HG03558 (cell line): ENCODE measurements at regions not wholly inside any gene's neighbourhood (a gene's known extent, or its start where the extent isn't known, plus 50 kb on each side); places are given as distances from the start of the nearest gene placed in this dataset.
A peak's percentile ranks its signal among the peaks of the same experiment; 100 is the strongest.
"Not testable (repeated sequence)": the region's sequence is repeated elsewhere in the genome, so short reads cannot be mapped to it uniquely, and the experiment has no call there.

Experiments used
- ATAC-seq: cut with Tn5 transposase; IDR thresholded peaks from one replicate; pipeline ENCODE4 v1.9.1; 2021; ENCODE audit warnings: moderate number of reproducible peaks; ENCODE audit not compliant: unreplicated experiment; ENCODE audit errors: extremely low read depth

DNA sequence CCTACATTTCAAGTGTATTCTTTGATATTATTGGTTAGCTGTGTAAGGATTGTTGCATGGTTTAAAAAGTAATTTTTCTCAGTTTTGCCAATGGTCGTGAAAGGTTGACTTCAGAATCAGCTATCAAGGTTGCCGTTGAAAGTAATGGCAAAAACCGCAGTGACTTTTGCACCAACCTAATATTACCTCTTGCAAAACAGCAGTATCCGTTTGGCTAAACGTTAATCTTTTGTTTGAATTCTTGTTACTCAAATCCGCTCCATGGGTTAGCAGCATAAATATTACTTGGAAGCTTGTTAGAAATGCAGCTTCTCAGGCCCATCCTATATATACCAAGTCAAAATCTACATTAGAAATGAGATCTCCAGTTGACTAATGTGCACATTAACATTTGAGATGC is 141.6 kb upstream of the PRSS12 start:
- not testable (repeated sequence) for ATAC-seq

DNA sequence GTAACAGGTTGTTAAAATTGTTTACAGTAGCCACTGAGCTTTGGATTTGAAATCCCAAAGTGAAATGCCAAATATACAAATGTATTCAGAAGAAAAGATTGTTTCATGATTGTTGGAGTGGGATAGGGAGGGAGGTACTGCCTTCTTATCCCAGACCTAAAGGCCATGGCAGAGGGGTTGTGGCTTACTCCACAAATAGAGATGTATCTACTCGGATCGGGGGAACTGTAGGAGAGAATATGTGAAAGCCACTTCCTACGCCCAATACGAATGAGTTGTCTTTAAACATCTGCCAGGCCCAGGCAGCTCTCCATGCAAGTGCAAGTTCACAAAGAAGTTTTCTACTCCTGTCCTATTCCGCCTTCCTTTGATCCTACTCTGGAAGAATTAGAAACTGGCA is 150.2 kb upstream of the PRSS12 start:
- ATAC-seq = not testable (repeated sequence)

GRCh38 chr4:118504927-118505326 is 152.1 kb upstream of the PRSS12 start:
- ATAC-seq = not testable (repeated sequence)

DNA sequence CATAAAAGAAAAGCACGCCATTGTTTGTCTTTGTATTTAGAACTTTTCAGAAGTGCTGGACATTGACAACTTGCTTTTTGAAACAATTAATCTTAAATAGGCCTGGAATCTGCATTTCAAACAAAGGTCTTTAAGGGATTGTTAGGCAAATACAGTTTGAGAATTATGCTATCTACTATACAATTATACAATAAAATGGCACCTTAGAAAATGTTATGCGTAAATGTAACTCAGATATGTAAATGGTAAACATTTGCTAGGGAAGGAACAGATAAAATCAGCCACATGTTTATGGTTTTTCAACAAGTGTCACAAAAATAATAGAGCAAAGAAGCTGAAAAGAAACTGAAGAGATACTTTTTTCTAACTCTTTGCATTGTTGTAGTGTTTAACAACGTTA is 152.7 kb upstream of the PRSS12 start:
- not testable (repeated sequence) for ATAC-seq

- ATAC-seq = not testable (repeated sequence)
Measured at GRCh38 chr4:118512870-118513269, 160.1 kb upstream of the PRSS12 start.

DNA sequence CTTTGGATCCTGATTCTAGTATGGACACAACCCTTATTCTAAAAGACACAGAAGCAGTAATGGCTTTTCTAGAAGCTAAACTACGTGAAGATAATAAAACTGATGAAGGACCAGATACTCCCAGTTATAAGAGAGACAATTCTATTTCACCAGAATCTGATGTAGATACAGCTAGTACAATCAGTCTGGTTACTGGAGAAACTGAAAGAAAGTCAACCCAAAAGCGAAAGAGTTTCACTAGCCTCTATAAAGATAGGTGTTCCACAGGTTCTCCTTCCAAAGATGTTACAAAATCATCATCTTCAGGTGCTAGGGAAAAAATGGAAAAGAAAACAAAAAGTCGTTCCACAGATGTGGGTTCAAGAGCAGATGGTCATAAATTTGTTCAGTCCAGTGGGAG is 161.5 kb upstream of the PRSS12 start:
- not testable (repeated sequence) for ATAC-seq

DNA sequence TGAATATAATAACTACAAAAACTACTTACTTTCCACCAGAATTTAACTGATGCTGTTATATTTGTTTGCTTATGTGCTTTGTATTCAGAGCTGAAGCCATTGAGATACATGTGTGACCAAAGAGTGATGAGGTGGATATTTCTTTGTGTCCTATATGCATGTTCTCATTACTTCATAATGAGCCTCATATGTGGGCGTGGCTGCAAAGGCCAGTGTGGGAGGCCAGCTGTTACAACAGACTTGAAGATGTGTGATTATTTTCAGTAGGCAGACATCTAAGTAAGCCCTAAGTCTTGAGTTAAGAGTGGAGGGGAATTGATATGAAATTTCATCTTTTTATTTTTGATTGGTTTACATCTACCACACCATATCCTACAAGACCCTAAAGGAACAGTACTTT is 163.3 kb upstream of the PRSS12 start:
- ATAC-seq = not testable (repeated sequence)

GRCh38 chr4:118530107-118530506 is 155.1 kb upstream of the METTL14 start:
- ATAC-seq = not testable (repeated sequence)

DNA sequence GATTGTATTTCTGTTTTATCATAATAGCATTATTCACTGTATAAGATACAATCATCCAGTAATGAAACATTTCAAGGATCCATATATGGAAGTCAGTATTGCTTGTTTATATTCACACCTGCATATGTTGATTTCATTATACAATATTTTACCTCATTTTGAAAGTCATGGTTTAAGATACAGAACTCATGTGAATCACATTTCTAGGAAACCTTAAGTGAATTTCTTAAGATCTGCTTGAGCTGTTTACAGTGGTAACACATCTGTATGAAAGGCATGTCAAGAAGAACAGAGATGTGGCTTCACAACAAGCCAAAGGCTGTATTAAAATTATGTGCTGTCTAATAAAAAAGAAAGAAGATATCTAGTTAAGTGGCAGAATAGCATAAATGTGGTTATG is 153.2 kb upstream of the METTL14 start:
- not testable (repeated sequence) for ATAC-seq

DNA sequence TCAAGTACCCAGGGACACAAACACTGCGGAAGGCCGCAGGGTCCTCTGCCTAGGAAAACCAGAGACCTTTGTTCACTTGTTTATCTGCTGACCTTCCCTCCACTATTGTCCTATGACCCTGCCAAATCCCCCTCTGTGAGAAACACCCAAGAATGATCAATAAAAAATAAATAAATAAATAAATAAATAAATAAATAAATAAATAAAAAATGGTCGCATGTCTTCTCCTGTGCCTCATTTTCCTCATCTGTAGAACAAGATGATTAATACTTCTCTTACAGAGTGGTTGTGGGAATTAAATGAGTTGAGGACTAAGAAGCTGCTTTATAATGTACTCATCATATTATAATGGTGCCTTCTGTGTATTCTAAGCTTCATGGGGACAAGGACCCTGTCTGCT is 149.4 kb upstream of the METTL14 start:
- ATAC-seq = not testable (repeated sequence)

DNA sequence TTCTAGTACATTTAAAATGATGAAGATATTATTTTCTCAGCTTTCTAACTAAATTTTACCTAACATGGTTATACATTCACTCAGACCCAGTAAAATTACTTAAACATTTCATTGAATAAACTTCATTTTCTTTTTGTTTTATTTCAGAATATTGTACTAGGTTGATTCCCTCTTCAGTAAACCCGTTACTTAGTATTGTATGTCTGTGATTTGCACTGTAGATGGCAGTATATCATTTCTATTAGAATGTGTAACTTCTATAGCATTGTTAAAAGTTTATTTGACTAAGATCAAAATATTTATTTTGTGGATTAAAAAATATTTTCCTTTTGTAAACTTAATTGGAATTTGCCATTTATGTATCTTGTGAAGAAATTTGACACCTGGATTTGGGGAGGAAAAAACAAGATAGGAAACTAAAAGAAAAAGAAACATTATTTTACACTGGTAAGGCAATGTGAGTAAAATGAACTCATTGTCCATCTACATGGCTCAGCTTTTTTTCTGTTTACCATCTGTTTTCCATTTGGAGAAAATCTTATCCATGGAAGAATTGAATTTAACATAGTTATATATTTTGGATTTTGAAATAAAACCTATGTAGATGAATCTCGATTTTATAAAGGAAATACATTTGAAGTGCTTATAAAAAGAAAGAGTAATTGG is 145.6 kb upstream of the METTL14 start:
- ATAC-seq = peak; percentile 61

DNA sequence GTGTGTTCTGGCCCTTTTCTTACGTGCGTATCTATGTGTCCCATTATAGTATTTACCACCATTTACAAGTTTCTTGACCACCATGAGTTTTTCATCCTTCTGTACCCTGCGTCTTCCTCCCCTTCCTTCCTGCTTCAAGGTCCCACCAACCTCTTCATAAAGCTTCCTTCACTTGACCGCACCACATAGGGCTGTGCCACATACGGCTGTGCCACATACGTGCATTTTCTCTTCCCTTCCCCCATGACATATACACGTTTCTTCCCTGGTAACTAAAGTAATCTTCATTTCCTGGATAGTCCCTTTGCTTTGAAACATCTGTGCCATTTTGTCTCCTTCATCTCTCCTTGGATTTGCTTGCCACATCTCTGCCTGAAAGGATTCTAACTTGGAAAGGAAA is 128.6 kb upstream of the METTL14 start:
- not testable (repeated sequence) for ATAC-seq

DNA sequence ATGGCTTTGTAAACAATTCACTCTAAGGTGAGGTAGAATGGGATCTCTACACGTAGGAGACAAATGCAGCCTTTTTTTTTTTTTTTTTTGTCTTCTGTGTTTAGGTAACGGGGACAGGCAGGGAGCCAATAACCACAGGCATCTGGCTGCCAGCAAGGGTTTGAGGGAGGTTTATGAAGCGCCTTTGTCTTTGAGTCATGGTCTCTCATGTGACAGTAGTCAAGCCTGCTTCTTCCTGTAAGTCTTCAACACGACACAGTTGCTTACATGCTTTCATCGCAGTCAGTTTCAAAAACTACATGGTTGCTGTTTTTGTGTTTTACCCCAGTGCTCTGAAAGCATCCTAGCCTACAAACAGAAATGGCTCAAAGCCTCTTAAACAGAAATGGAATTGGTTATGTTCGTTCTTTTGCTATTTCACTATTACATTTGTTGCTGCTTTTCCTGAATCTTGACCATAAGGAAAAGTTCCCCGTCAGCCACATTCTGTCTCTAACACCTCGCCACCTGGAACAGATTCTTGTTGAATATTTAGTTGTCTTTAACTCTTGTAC is 127.8 kb upstream of the METTL14 start:
- ATAC-seq = no peak

DNA sequence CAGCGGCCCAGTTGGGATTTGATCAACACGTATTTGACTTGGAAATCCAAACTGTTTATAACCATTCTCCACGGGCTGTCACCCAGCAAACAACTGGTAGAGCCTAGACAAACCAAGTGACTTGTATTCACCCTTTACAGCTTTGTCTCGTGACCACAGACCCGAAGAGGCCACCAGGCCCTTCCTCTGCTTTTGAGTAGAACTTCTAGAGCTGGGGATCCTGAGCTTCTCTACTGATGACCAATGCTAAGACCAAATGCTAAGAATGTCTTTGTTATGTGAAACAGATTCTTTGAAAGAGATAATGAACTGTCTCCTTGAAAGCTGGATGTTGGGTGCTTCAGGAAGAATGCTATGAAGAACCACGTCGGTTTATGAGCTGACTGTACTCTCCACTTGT is 127.0 kb upstream of the METTL14 start:
- ATAC-seq = not testable (repeated sequence)

GRCh38 chr4:118561559-118561958 is 123.6 kb upstream of the METTL14 start:
- ATAC-seq = not testable (repeated sequence)

DNA sequence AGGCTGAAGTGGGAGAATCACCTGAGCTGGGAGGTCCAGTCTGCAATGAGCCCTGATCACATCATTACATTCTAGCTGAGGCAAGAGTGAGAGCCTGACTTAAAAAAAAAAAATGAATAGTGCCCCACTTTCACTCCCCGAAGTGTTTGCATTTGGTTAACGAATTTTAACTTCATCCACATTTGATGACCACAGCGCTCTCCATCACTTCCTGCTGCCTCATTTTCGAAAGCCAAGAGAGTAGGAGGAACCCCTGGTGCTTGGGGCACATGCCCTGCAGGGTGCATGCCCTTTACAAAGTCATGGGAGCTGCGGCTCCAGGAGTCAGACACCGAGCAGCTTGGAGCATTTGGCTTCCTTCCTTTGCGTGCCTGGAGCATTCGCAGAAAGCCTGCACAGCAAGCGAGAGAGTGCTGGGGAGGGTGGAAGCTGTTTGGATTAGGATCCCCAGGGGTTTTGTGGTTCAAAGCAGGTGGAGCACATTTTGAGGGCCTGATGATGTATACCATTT is 119.1 kb upstream of the METTL14 start:
- peak; percentile 53 for ATAC-seq

DNA sequence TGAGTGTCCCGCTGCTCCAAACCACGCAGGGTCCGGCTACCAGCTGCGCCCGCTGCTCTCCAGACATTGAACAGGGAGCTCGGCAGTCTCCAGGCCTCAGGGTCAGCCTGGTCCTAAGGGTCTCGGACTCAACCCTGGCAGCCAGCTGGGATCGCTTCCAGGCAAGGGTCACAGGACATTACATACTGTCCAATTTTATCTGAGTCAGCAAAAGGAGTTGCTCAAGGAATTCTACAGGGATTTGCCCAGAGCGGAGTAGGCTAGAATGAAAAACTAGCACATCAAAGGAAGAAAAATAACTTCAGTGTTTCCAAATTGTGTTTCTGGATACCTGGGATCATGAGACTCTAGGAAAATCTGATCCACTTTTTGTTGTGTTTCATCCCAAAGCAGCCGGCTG is 112.2 kb upstream of the METTL14 start:
- ATAC-seq = not testable (repeated sequence)

DNA sequence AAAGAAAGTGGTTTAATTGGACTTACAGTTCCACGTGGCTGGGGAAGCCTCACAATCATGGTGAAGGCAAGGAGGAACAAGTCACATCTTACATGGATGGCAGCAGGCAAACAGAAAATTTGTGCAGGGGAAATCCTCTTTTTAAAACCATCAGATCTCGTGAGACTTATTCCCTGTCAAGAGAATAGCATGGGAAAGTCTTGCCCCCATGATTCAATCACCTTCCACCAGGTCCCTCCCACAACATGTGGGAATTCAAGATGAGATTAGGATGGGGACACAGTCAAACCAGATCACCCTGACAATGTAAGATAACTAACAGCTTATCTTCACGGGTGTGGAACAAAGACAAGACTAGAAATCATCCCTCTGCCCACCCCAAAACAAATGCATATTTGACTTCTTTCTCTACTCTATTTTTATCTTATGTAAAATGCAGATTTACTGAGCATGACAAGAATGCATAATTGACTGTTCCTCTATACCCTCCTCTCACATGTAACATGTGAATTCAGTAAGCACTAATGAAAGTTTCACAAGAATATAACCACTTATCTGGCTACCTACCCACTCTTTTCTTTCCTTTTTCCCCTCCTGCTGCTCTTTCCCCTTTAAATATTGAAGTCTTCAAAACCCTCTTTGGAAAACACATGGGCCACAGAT is 110.8 kb upstream of the METTL14 start:
- not testable (repeated sequence) for ATAC-seq

GRCh38 chr4:118575057-118575456 is 110.1 kb upstream of the METTL14 start:
- ATAC-seq = not testable (repeated sequence)

GRCh38 chr4:118575726-118576125 is 109.5 kb upstream of the METTL14 start:
- ATAC-seq = not testable (repeated sequence)

DNA sequence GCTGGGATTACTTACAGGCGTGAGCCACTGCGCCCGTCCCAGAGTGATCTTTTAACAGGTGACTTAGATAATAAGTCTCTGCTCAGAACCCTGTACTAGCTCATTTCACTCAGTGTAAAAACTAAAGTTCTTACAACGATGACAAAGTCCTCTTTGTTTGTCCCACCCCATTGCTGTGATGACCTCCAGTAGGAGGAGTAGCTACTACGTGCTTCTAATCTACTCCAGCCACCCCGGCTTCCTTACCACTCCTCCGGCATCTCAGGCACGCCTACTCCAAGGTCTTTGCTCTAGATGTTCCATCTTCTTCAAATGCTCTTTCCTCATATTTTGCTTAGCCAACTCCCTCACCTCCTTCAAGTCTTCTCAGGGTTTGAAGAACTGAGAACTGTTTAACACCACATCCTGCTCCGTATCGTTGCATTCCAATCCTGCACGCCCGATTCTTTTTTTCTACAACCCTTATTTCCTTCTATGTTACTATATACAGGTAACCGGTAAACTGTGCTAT is 108.4 kb upstream of the METTL14 start:
- not testable (repeated sequence) for ATAC-seq
